Lower lobe of right lung (tissue), 2 donors: ENCODE measurements at regions not wholly inside any gene's neighbourhood (a gene's known extent, or its start where the extent isn't known, plus 50 kb on each side); places are given as distances from the start of the nearest gene placed in this dataset.

Source experiments
- ATAC-seq, 2 donors: fragments of 200-7000 bp; cut with Tn5 transposase; one replicate each; pipeline ENCODE4 v1.9.1; 2020 to 2022; ENCODE audit warnings: mild to moderate bottlenecking in 2 of 2, moderate library complexity in 2 of 2
- DNase-seq: peaks from one replicate; pipeline ENCODE4 v3.0.0-alpha.2; 2020
- H3K27ac ChIP-seq: fragments of 200-600 bp; one replicate; pipeline ENCODE4 v1.8.0; 2022
- H3K27me3 ChIP-seq: fragments of 200-600 bp; one replicate; pipeline ENCODE4 v1.8.0; 2022; ENCODE audit warnings: low read depth
- H3K36me3 ChIP-seq: fragments of 200-600 bp; one replicate; pipeline ENCODE4 v1.8.0; 2022; ENCODE audit warnings: mild to moderate bottlenecking
- H3K4me1 ChIP-seq: fragments of 200-600 bp; one replicate; pipeline ENCODE4 v1.8.0; 2022
- H3K4me3 ChIP-seq: fragments of 200-600 bp; one replicate; pipeline ENCODE4 v1.8.0; 2022; ENCODE audit warnings: mild to moderate bottlenecking
- H3K9me3 ChIP-seq: fragments of 200-600 bp; one replicate; pipeline ENCODE4 v1.8.0; 2022
- intact Hi-C: fragments of 100-400 bp; cut with DNase I; formaldehyde crosslinking; loops from one replicate; pipeline ENCODE4 v1.11.0; 2022
- TF ChIP-seq, protein P1 (sequence below): fragments of 200-600 bp; IDR thresholded peaks from one replicate; pipeline ENCODE4 v1.8.0; 2022; ENCODE audit warnings: antibody characterized with exemption, mild to moderate bottlenecking
- donor health status: DM: no; HTN: yes; CAD: no; lungs with severe emphysema.

DNA sequence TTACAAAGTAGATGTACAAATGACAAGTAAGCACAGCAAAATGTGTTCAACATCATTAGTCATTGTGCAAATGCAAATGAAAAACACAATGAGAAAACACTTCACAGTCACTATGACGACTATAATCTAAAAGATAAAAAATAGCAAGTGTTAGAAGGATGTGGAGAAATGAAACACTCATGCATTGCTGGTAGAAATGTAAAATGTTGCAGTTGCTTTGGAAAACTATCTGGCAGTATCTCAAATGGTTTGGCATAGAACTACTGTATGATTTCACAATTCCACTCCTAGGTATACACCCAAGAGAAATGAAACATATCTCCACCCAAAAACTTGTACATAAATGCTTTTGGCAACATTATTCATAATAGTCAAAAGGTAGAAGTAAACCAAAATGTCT lies 459.7 kb upstream of the TRAM1L1 start:
- no peak for ATAC-seq
- Histone ChIP-seq H3K27ac (no peak overlapping the region), H3K4me1 (no peaks in the 10 kb centered on the region), H3K4me3 (no peak overlapping the region), H3K36me3 (no peaks in the 10 kb centered on the region), H3K9me3 (no peaks in the 10 kb centered on the region), H3K27me3 (no peaks in the 10 kb centered on the region)
- intact Hi-C loops, result no loop called here
- no peak for DNase-seq
- TF ChIP-seq, protein P1, sequence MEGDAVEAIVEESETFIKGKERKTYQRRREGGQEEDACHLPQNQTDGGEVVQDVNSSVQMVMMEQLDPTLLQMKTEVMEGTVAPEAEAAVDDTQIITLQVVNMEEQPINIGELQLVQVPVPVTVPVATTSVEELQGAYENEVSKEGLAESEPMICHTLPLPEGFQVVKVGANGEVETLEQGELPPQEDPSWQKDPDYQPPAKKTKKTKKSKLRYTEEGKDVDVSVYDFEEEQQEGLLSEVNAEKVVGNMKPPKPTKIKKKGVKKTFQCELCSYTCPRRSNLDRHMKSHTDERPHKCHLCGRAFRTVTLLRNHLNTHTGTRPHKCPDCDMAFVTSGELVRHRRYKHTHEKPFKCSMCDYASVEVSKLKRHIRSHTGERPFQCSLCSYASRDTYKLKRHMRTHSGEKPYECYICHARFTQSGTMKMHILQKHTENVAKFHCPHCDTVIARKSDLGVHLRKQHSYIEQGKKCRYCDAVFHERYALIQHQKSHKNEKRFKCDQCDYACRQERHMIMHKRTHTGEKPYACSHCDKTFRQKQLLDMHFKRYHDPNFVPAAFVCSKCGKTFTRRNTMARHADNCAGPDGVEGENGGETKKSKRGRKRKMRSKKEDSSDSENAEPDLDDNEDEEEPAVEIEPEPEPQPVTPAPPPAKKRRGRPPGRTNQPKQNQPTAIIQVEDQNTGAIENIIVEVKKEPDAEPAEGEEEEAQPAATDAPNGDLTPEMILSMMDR, result no peak

DNA sequence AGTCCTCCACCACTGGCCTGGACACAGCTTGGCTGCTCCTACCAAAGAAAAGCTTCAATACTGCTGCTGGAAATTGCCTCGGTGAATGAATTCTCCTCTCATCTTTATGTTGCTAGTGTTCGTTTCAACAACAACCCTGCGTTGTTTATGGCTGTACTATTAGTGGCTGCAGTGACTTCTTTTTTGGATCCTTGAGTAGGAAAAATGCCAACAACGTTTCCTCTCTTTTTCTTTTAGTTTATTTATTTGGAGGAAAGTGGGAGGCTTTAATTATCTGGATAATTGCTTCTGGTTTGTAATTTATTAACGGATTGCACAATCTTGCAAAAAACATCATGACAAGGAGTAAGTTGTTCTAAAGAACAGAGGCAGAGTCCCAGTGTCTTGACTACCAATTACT lies 464.1 kb upstream of the TRAM1L1 start:
- TF ChIP-seq, protein P1, result no peak
- ATAC-seq (no peak), DNase-seq (no peak)
- Histone ChIP-seq H3K36me3 (no peaks in the 10 kb centered on the region), H3K4me1 (no peaks in the 10 kb centered on the region), H3K27me3 (no peaks in the 10 kb centered on the region), H3K9me3 (no peaks in the 10 kb centered on the region), H3K4me3 (no peak overlapping the region), H3K27ac (no peak overlapping the region)
- intact Hi-C loops, result no loop called here

DNA sequence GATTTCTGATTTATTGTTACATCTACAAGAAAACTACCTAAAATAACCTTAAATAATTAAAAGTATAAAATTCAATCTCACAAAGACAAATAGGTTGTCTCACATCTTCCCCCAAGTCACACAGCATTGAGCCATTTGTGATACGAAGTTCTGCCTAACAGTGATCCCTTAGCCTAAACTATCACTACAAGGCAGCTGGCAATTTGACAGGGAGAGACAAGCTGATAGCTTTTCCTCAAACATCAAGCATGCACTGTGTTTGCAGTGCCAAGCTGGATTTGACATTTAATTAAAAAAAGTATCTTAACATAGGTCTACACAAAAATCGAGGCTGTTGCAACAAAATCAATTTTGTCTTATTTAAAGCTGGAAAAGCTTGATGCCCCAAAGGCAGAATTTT lies 464.7 kb upstream of the TRAM1L1 start:
- no peaks in the 10 kb centered on the region for H3K4me1 ChIP-seq
- H3K27me3 ChIP-seq, result no peaks in the 10 kb centered on the region
- no peaks in the 10 kb centered on the region for H3K9me3 ChIP-seq
- ATAC-seq (no peak), DNase-seq (no peak)
- intact Hi-C loops, result no loop called here
- TF ChIP-seq, protein P1, result no peak
- H3K4me3 ChIP-seq, result no peak overlapping the region
- no peak overlapping the region for H3K27ac ChIP-seq
- H3K36me3 ChIP-seq, result no peaks in the 10 kb centered on the region

DNA sequence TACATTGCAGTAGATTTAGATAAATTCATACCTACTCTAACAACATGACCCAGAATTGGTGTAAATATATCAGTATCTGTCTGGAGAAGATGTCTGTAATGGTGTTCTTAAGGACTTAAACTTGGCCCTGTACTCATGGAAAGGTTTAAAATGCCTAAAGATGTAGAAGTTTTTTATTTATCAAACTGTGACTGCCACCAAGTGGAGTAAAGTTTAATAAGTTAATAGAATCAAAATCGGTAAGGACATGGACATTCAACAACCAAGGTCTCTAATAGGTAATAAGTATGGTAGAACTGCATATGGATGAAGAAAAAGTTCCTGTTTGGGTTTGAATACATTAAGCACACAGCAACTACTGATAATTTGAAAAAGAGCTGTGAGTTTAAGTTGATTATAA lies 474.0 kb upstream of the NDST3 start:
- Histone ChIP-seq H3K9me3 (no peaks in the 10 kb centered on the region), H3K27ac (no peak overlapping the region), H3K36me3 (no peaks in the 10 kb centered on the region), H3K27me3 (no peaks in the 10 kb centered on the region), H3K4me1 (no peaks in the 10 kb centered on the region), H3K4me3 (no peak overlapping the region)
- ATAC-seq (no peak), DNase-seq (no peak)
- TF ChIP-seq, protein P1, result no peak
- intact Hi-C loops, result no loop called here

DNA sequence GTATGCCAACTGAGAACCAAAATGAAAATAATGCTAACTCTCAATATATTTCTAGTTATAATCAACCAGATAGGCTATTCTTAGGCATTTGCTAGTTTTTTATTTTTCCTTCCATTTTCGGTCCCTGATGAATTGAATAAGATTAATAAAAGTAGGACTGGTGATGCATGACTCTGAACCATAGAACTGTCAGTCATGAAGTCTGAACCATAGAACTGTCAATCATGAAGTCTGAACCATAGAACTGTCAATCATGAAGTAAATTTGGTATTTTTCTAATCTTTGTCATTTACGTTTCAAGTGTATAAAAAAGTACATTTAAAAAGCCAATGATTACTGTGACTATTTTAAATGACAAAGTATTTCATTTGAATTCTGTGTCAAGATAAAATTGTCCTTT lies 460.2 kb upstream of the NDST3 start:
- Histone ChIP-seq H3K27ac (no peak overlapping the region), H3K36me3 (no peaks in the 10 kb centered on the region), H3K4me3 (no peak overlapping the region), H3K9me3 (no peaks in the 10 kb centered on the region), H3K27me3 (no peaks in the 10 kb centered on the region), H3K4me1 (no peaks in the 10 kb centered on the region)
- DNase-seq, result no peak
- intact Hi-C loops, result no loop called here
- ATAC-seq, result no peak
- TF ChIP-seq, protein P1, result no peak

DNA sequence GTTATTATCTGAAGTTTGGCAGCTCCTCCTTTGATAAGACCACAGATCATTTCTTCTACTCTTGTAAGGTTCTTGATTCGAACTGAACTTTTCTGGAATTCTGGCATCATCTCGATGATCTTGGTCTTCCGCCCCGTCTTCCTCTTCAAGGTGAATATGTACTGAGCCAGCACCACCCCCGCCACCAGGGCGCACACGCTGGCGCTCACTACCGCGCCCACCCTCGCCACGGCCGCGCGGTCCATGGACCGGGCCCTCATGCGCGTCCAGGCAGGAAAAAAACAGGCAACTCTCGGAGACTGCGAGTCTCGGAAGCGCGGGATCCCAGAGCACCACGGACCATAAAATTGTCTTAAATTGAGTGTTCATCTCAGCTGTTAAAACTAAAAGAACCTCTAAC lies 458.4 kb upstream of the NDST3 start:
- Histone ChIP-seq H3K36me3 (no peaks in the 10 kb centered on the region), H3K4me1 (no peaks in the 10 kb centered on the region), H3K4me3 (no peak overlapping the region), H3K9me3 (no peaks in the 10 kb centered on the region), H3K27me3 (no peaks in the 10 kb centered on the region), H3K27ac (no peak overlapping the region)
- intact Hi-C loops, result no loop called here
- no peak for DNase-seq
- no peak for ATAC-seq
- TF ChIP-seq, protein P1, result no peak
